ENCODE measurements at regions not wholly inside any gene's neighbourhood (a gene's known extent, or its start where the extent isn't known, plus 50 kb on each side); places are given as distances from the start of the nearest gene placed in this dataset.

DNA sequence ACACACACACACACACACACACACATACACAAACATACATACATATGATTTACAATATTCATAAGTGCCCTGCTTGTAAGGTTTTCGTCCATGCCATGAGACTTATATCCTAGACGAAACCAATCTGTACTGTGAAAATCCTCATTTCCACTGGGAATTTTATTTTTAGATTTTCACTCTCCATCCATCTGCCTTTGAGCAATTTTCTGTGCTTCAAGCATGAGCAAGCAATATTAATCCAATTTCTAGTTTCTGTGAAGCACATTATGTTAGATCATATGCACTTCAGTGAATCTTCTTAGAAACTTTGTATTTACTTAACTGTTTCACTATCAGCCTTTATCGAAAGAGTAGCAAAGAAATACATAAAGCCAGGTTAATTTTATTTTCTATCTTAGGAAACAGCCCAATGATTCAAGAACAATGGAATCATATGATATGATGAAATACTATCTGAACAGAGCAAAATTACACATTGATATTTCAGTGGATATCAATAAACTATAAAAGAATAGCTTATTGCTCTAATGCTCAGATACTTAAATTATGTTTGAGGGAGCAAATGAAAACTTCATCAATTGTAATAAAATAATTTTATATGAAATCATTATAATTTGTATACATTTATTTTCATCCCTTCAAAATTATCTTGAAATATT lies 1100.7 kb upstream of the MIR17HG start:
- Histone ChIP-seq H3K36me3 (ENCODE audit: control insufficient read depth, low read length) (no peaks in the 10 kb centered on the region), H3K4me3 (ENCODE audit: low read length) (no peak overlapping the region)

DNA sequence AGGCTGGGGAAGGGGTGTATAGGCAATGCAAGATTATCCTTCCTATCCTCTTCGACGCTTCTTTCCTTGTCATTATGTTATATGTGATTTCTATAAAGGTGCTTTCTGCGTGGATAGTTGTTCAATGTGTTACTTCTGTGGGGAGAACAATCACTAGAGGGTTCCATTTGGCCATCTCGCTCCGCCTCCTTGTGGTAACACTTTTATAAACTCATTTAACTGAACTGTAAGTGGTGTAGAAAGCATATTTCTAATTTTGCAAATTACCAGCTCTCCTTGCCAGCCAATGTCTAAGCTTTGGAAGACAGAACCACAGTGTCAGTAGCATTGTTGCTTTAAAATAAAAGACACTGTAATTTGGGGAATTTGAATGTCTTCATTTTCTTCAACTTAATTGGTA lies 1093.7 kb upstream of the MIR17HG start:
- Histone ChIP-seq H3K27me3 (ENCODE audit: control insufficient read depth, low read length) (no peaks in the 10 kb centered on the region), H3K36me3 (ENCODE audit: control insufficient read depth, low read length) (no peaks in the 10 kb centered on the region), H3F3A (ENCODE audit: control insufficient read depth, insufficient read depth) (no peaks in the 10 kb centered on the region), H3K4me3 (ENCODE audit: low read length) (no peak overlapping the region), H3K4me1 (ENCODE audit: control insufficient read depth, low read length) (no peaks in the 10 kb centered on the region), H3K9me3 (ENCODE audit: control insufficient read depth, insufficient read depth, low read length) (peaks cover 5% of the 10 kb centered on the region; the same call in 1 of the 2 replicates), H3K4me2 (ENCODE audit: low read length) (no peak overlapping the region), H3K27ac (ENCODE audit: low read depth, low read length) (no peak overlapping the region), H3K9me2 (replicated peaks; ENCODE audit: control insufficient read depth, low read length) (no peaks in the 10 kb centered on the region), H4K20me1 (ENCODE audit: control insufficient read depth, insufficient read depth, low read depth, low read length) (no peaks in the 10 kb centered on the region), H3K79me2 (ENCODE audit: control insufficient read depth, low read length) (no peaks in the 10 kb centered on the region)
- TF ChIP-seq EZH2phosphoT487 (IDR thresholded peaks at IDR 0.05; ENCODE audit: borderline replicate concordance, low read length) = no peak
- TF ChIP-seq, protein P1, sequence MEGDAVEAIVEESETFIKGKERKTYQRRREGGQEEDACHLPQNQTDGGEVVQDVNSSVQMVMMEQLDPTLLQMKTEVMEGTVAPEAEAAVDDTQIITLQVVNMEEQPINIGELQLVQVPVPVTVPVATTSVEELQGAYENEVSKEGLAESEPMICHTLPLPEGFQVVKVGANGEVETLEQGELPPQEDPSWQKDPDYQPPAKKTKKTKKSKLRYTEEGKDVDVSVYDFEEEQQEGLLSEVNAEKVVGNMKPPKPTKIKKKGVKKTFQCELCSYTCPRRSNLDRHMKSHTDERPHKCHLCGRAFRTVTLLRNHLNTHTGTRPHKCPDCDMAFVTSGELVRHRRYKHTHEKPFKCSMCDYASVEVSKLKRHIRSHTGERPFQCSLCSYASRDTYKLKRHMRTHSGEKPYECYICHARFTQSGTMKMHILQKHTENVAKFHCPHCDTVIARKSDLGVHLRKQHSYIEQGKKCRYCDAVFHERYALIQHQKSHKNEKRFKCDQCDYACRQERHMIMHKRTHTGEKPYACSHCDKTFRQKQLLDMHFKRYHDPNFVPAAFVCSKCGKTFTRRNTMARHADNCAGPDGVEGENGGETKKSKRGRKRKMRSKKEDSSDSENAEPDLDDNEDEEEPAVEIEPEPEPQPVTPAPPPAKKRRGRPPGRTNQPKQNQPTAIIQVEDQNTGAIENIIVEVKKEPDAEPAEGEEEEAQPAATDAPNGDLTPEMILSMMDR (IDR thresholded peaks at IDR 0.05; ENCODE audit: low read depth, low read length, poor library complexity, severe bottlenecking) = no peak

More for the DNA sequence above, 1100.7 kb upstream of the MIR17HG start:
- no peaks in the 10 kb centered on the region for H3K9me2 ChIP-seq (replicated peaks; ENCODE audit: control insufficient read depth, low read length)
- no peaks in the 10 kb centered on the region for H4K20me1 ChIP-seq (ENCODE audit: control insufficient read depth, insufficient read depth, low read depth, low read length)
- H3K27ac ChIP-seq (ENCODE audit: low read depth, low read length) = no peak overlapping the region
- no peaks in the 10 kb centered on the region for H3K79me2 ChIP-seq (ENCODE audit: control insufficient read depth, low read length)
- no peaks in the 10 kb centered on the region for H3F3A ChIP-seq (ENCODE audit: control insufficient read depth, insufficient read depth)
- no peaks in the 10 kb centered on the region for H3K4me1 ChIP-seq (ENCODE audit: control insufficient read depth, low read length)
- H3K9me3 ChIP-seq (ENCODE audit: control insufficient read depth, insufficient read depth, low read length) = no peaks in the 10 kb centered on the region
- H3K27me3 ChIP-seq (ENCODE audit: control insufficient read depth, low read length) = no peaks in the 10 kb centered on the region
- H3K4me2 ChIP-seq (ENCODE audit: low read length) = no peak overlapping the region
- TF ChIP-seq, protein P1 (IDR thresholded peaks at IDR 0.05; ENCODE audit: low read depth, low read length, poor library complexity, severe bottlenecking) = no peak
- TF ChIP-seq EZH2phosphoT487 (IDR thresholded peaks at IDR 0.05; ENCODE audit: borderline replicate concordance, low read length) = no peak

DNA sequence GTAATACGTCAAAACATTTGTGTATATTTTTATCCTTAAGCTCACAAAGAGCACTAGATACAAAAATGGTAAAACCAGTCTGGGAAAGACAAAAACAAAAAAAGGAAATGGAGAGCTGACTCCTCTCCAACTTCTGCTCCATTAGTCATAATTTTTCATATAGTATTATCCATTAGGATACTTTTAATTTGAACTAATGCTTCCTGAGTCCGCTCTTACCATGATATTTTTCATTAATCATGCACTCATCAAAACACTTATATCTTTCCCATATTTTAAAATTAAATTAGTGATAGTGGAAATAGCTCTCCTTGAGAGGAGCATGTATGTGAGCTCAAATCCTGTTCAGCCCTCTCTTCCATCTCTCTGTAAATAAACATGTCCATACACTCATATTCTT lies 1093.0 kb upstream of the MIR17HG start:
- TF ChIP-seq, protein P1 (IDR thresholded peaks at IDR 0.05; ENCODE audit: low read depth, low read length, poor library complexity, severe bottlenecking) = no peak
- TF ChIP-seq EZH2phosphoT487 (IDR thresholded peaks at IDR 0.05; ENCODE audit: borderline replicate concordance, low read length) = no peak
- Histone ChIP-seq H3K27me3 (ENCODE audit: control insufficient read depth, low read length) (no peaks in the 10 kb centered on the region), H4K20me1 (ENCODE audit: control insufficient read depth, insufficient read depth, low read depth, low read length) (no peaks in the 10 kb centered on the region), H3K9me3 (ENCODE audit: control insufficient read depth, insufficient read depth, low read length) (peaks cover 5% of the 10 kb centered on the region; the same call in 1 of the 2 replicates), H3F3A (ENCODE audit: control insufficient read depth, insufficient read depth) (no peaks in the 10 kb centered on the region), H3K4me3 (ENCODE audit: low read length) (no peak overlapping the region), H3K36me3 (ENCODE audit: control insufficient read depth, low read length) (no peaks in the 10 kb centered on the region), H3K4me1 (ENCODE audit: control insufficient read depth, low read length) (no peaks in the 10 kb centered on the region), H3K9me2 (replicated peaks; ENCODE audit: control insufficient read depth, low read length) (no peaks in the 10 kb centered on the region), H3K79me2 (ENCODE audit: control insufficient read depth, low read length) (no peaks in the 10 kb centered on the region), H3K4me2 (ENCODE audit: low read length) (no peak overlapping the region), H3K27ac (ENCODE audit: low read depth, low read length) (no peak overlapping the region)
